SK-MEL-5 (cell line): ENCODE measurements at regions not wholly inside any gene's neighbourhood (a gene's known extent, or its start where the extent isn't known, plus 50 kb on each side); places are given as distances from the start of the nearest gene placed in this dataset.
A peak's percentile ranks its signal among the peaks of the same experiment; 100 is the strongest.
"Not testable (repeated sequence)": the region's sequence is repeated elsewhere in the genome, so short reads cannot be mapped to it uniquely, and the experiment has no call there.

Source experiments
- DNase-seq: peaks from one replicate; pipeline ENCODE4 v3.0.0-alpha.2; 2016; ENCODE audit warnings: low read depth, low spot score
- in situ Hi-C: cut with HindIII; loops from 2 replicates; pipeline ENCODE4 v1.10.0; 2016; ENCODE audit warnings: low sequenced_read_pairs, high pct_unique_total_duplicates, low pct_unique_long_range_greater_than_20kb

GRCh38 chr6:74069089-74069581 lies 373.1 kb downstream of the CD109 start:
- DNase-seq: no peak
- in situ Hi-C loops: no loop called here

GRCh38 chr6:74066168-74066871 lies 370.3 kb downstream of the CD109 start:
- in situ Hi-C loops: no loop called here

GRCh38 chr6:74065705-74066104 lies 369.7 kb downstream of the CD109 start:
- no peak for DNase-seq
- in situ Hi-C loops: no loop called here

More at GRCh38 chr6:74066168-74066871, 370.3 kb downstream of the CD109 start:
- peak; percentile 65 for DNase-seq

- no peak for DNase-seq
- in situ Hi-C loops: no loop called here
Observed at GRCh38 chr6:74063391-74063790, 367.4 kb downstream of the CD109 start.

- no peak for DNase-seq
- in situ Hi-C loops: no loop called here
Observed at GRCh38 chr6:74061201-74061600, 365.2 kb downstream of the CD109 start.

GRCh38 chr6:74060354-74060753 lies 364.4 kb downstream of the CD109 start:
- in situ Hi-C loops: no loop called here
- no peak for DNase-seq

- no peak for DNase-seq
- in situ Hi-C loops: no loop called here
Observed at GRCh38 chr6:74058606-74059005, 362.6 kb downstream of the CD109 start.

GRCh38 chr6:74057326-74057725 lies 361.3 kb downstream of the CD109 start:
- DNase-seq: no peak
- in situ Hi-C loops: no loop called here

GRCh38 chr6:74054190-74054589 lies 358.2 kb downstream of the CD109 start:
- DNase-seq: no peak
- in situ Hi-C loops: no loop called here

- no peak for DNase-seq
- in situ Hi-C loops: no loop called here
Observed at GRCh38 chr6:74050921-74051320, 354.9 kb downstream of the CD109 start.

- in situ Hi-C loops: no loop called here
- DNase-seq: no peak
Observed at GRCh38 chr6:74048387-74048786, 352.4 kb downstream of the CD109 start.

GRCh38 chr6:74044417-74045096 lies 348.6 kb downstream of the CD109 start:
- no peak for DNase-seq
- in situ Hi-C loops: no loop called here

GRCh38 chr6:74041420-74041819 lies 345.4 kb downstream of the CD109 start:
- DNase-seq: no peak
- in situ Hi-C loops: no loop called here

GRCh38 chr6:74018825-74019224 lies 322.8 kb downstream of the CD109 start:
- DNase-seq: no peak
- in situ Hi-C loops: no loop called here

GRCh38 chr6:74015427-74015826 lies 319.4 kb downstream of the CD109 start:
- no peak for DNase-seq
- in situ Hi-C loops: no loop called here

GRCh38 chr6:74000666-74001490 lies 304.9 kb downstream of the CD109 start:
- in situ Hi-C loops: no loop called here
- DNase-seq: no peak

GRCh38 chr6:73990609-73991238 lies 294.7 kb downstream of the CD109 start:
- not testable (repeated sequence) for DNase-seq

GRCh38 chr6:73989428-73989827 lies 293.4 kb downstream of the CD109 start:
- DNase-seq: no peak
- in situ Hi-C loops: no loop called here

More at GRCh38 chr6:73990609-73991238, 294.7 kb downstream of the CD109 start:
- in situ Hi-C loops: not testable (repeated sequence)
